HG03342 (cell line): ENCODE measurements at regions not wholly inside any gene's neighbourhood (a gene's known extent, or its start where the extent isn't known, plus 50 kb on each side); places are given as distances from the start of the nearest gene placed in this dataset.
A peak's percentile ranks its signal among the peaks of the same experiment; 100 is the strongest.

Experiments used
- ATAC-seq: cut with Tn5 transposase; IDR thresholded peaks from one replicate; pipeline ENCODE4 v1.9.1; 2021; ENCODE audit warnings: mild to moderate bottlenecking, moderate library complexity; ENCODE audit not compliant: unreplicated experiment

GRCh38 chr5:88956416-88956815, 73.4 kb upstream of the MEF2C start:
- no peak for ATAC-seq

- no peak for ATAC-seq
Observed at GRCh38 chr5:88955403-88955802, 72.4 kb upstream of the MEF2C start.

- no peak for ATAC-seq
Observed at GRCh38 chr5:88954511-88954910, 71.5 kb upstream of the MEF2C start.

- ATAC-seq: peak; percentile 50
Observed at GRCh38 chr5:88952996-88953643, 70.1 kb upstream of the MEF2C start.

GRCh38 chr5:88952344-88952743, 69.4 kb upstream of the MEF2C start:
- no peak for ATAC-seq

- ATAC-seq: no peak
Observed at GRCh38 chr5:88951457-88951856, 68.5 kb upstream of the MEF2C start.

- ATAC-seq: no peak
Observed at GRCh38 chr5:88948746-88949600, 66.0 kb upstream of the MEF2C start.

- no peak for ATAC-seq
Observed at GRCh38 chr5:88944751-88945531, 62.0 kb upstream of the MEF2C start.

- no peak for ATAC-seq
Observed at GRCh38 chr5:88941581-88941980, 58.6 kb upstream of the MEF2C start.

GRCh38 chr5:88940713-88941112, 57.7 kb upstream of the MEF2C start:
- peak; percentile 76 for ATAC-seq

GRCh38 chr5:88939300-88939699, 56.3 kb upstream of the MEF2C start:
- no peak for ATAC-seq

- ATAC-seq: no peak
Observed at GRCh38 chr5:88938488-88938887, 55.5 kb upstream of the MEF2C start.

GRCh38 chr5:88937406-88937805, 54.4 kb upstream of the MEF2C start:
- no peak for ATAC-seq

- ATAC-seq: no peak
Observed at GRCh38 chr5:88934439-88934838, 51.5 kb upstream of the MEF2C start.
